ENCODE measurements at regions not wholly inside any gene's neighbourhood (a gene's known extent, or its start where the extent isn't known, plus 50 kb on each side); places are given as distances from the start of the nearest gene placed in this dataset.

DNA sequence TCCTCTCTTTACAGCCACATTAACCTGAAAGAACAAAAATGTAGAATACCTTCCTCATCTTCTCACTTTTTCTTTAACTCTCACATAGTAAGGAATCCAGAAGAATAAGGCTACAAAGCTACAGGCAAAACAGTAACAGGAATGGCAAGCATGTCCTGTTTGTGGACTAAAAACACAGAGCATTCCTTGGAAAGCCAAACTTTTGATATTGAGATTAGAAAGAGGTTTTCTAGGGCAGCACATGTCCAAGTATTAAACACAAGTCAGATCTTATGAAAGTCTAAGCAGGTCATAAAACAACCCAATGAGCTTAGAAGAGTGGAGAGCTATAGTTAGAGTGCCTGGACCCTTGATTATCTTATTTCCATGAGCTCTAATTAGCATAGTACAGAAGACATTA lies 58.2 kb upstream of the FAM9C start:
- Histone ChIP-seq H3K4me3 (ENCODE audit: low read depth, low read length, poor library complexity, severe bottlenecking) (no peak overlapping the region), H3K36me3 (ENCODE audit: insufficient read depth, low read length) (no peaks in the 10 kb centered on the region), H3K4me2 (ENCODE audit: low read length) (no peak overlapping the region), H3K9ac (ENCODE audit: low read length) (no peak overlapping the region), H3K9me3 (ENCODE audit: low read length) (no peaks in the 10 kb centered on the region), H3F3A (ENCODE audit: insufficient read depth, low read length) (no peaks in the 10 kb centered on the region), H3K9me2 (ENCODE audit: low read depth, low read length) (no peaks in the 10 kb centered on the region), H3K27me3 (ENCODE audit: insufficient read depth, low read length) (no peaks in the 10 kb centered on the region), H4K20me1 (ENCODE audit: insufficient read depth, low read length) (no peaks in the 10 kb centered on the region), H3K27ac (ENCODE audit: low read depth, low read length, poor library complexity, severe bottlenecking) (no peak overlapping the region), H3K79me2 (ENCODE audit: insufficient read depth, low read length) (no peaks in the 10 kb centered on the region), H3K4me1 (ENCODE audit: insufficient read depth, low read length, severe bottlenecking) (no peaks in the 10 kb centered on the region), H2AFZ (ENCODE audit: low read length) (no peak overlapping the region)
- no peak for TF ChIP-seq EZH2 (IDR thresholded peaks at IDR 0.05; ENCODE audit: borderline replicate concordance, low read length)
- TF ChIP-seq, protein P1, sequence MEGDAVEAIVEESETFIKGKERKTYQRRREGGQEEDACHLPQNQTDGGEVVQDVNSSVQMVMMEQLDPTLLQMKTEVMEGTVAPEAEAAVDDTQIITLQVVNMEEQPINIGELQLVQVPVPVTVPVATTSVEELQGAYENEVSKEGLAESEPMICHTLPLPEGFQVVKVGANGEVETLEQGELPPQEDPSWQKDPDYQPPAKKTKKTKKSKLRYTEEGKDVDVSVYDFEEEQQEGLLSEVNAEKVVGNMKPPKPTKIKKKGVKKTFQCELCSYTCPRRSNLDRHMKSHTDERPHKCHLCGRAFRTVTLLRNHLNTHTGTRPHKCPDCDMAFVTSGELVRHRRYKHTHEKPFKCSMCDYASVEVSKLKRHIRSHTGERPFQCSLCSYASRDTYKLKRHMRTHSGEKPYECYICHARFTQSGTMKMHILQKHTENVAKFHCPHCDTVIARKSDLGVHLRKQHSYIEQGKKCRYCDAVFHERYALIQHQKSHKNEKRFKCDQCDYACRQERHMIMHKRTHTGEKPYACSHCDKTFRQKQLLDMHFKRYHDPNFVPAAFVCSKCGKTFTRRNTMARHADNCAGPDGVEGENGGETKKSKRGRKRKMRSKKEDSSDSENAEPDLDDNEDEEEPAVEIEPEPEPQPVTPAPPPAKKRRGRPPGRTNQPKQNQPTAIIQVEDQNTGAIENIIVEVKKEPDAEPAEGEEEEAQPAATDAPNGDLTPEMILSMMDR (IDR thresholded peaks at IDR 0.05; ENCODE audit: low read length), result no peak

DNA sequence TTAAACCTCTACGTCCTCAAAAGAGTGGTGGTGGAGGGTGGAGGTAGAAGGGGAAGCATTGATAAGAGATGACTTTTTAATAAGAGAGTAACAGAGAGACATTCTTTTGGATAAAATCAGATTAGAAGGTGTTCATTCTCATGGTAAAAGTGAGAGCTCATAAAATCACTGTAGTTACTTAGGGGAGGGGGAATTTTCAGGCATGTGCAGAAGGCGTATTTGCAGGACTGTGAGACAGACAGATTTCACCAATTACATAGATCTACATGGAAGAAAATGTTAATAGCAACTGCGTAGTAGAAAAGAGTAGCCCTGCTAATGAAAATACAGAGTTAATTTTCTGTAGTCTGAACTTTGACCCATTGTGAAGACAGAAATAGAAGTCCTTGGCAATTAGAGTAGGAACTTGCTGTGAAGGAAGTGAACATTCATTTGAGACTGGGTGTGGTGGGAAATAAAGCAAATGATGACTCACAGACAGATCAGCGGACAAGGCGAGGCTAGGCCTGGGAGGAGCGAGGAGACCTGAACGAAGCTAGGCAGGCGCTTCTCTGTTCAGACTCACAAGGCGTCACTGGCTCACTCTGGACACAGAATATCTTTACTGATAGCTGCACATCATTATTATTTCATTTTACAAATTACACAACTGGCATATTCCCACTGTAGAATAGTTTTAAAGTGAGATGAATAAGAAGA lies 57.2 kb upstream of the FAM9C start:
- Histone ChIP-seq H3K9me3 (ENCODE audit: low read length) (no peaks in the 10 kb centered on the region), H3K36me3 (ENCODE audit: insufficient read depth, low read length) (no peaks in the 10 kb centered on the region), H3K9ac (ENCODE audit: low read length) (no peak overlapping the region), H3K4me3 (ENCODE audit: low read depth, low read length, poor library complexity, severe bottlenecking) (no peak overlapping the region), H3K4me1 (ENCODE audit: insufficient read depth, low read length, severe bottlenecking) (no peaks in the 10 kb centered on the region), H3F3A (ENCODE audit: insufficient read depth, low read length) (no peaks in the 10 kb centered on the region), H3K79me2 (ENCODE audit: insufficient read depth, low read length) (no peaks in the 10 kb centered on the region), H3K27ac (ENCODE audit: low read depth, low read length, poor library complexity, severe bottlenecking) (no peak overlapping the region), H2AFZ (ENCODE audit: low read length) (no peak overlapping the region), H3K27me3 (ENCODE audit: insufficient read depth, low read length) (no peaks in the 10 kb centered on the region), H4K20me1 (ENCODE audit: insufficient read depth, low read length) (no peaks in the 10 kb centered on the region), H3K4me2 (ENCODE audit: low read length) (no peak overlapping the region), H3K9me2 (ENCODE audit: low read depth, low read length) (no peaks in the 10 kb centered on the region)
- TF ChIP-seq, protein P1 (IDR thresholded peaks at IDR 0.05; ENCODE audit: low read length), result no peak
- no peak for TF ChIP-seq EZH2 (IDR thresholded peaks at IDR 0.05; ENCODE audit: borderline replicate concordance, low read length)

DNA sequence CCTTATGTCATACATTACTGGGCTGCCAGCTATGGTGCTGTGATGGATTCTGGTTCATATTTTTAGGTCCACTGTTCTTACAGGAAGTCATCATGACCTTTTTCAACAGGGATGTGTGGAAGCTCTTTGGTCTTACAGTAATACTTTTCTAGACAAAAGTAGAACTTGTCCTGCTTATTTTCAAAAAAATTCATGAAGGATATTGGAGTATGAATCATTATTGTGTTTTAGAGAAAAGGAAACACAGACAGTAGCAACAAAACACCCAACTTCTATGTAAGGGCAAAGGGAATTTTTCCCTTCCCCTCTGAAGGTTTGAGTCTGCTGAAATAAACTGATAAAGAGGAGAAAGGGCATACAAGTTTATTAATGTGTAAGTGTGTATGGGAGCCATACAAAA lies 54.7 kb upstream of the FAM9C start:
- H4K20me1 ChIP-seq (ENCODE audit: insufficient read depth, low read length), result no peaks in the 10 kb centered on the region
- H2AFZ ChIP-seq (ENCODE audit: low read length), result no peak overlapping the region
- no peak overlapping the region for H3K27ac ChIP-seq (ENCODE audit: low read depth, low read length, poor library complexity, severe bottlenecking)
- no peak overlapping the region for H3K9ac ChIP-seq (ENCODE audit: low read length)
- no peaks in the 10 kb centered on the region for H3K36me3 ChIP-seq (ENCODE audit: insufficient read depth, low read length)
- no peaks in the 10 kb centered on the region for H3F3A ChIP-seq (ENCODE audit: insufficient read depth, low read length)
- no peak overlapping the region for H3K4me3 ChIP-seq (ENCODE audit: low read depth, low read length, poor library complexity, severe bottlenecking)
- no peaks in the 10 kb centered on the region for H3K9me2 ChIP-seq (ENCODE audit: low read depth, low read length)
- TF ChIP-seq, protein P1 (IDR thresholded peaks at IDR 0.05; ENCODE audit: low read length), result no peak
- TF ChIP-seq EZH2 (IDR thresholded peaks at IDR 0.05; ENCODE audit: borderline replicate concordance, low read length), result no peak
- H3K27me3 ChIP-seq (ENCODE audit: insufficient read depth, low read length), result no peaks in the 10 kb centered on the region
- no peaks in the 10 kb centered on the region for H3K9me3 ChIP-seq (ENCODE audit: low read length)
- H3K4me2 ChIP-seq (ENCODE audit: low read length), result no peak overlapping the region
- no peaks in the 10 kb centered on the region for H3K79me2 ChIP-seq (ENCODE audit: insufficient read depth, low read length)
- peaks cover 14% of the 10 kb centered on the region for H3K4me1 ChIP-seq (ENCODE audit: insufficient read depth, low read length, severe bottlenecking)

All from OCI-LY1 (cell line).